ES-I3 (cell line): ENCODE measurements at regions not wholly inside any gene's neighbourhood (a gene's known extent, or its start where the extent isn't known, plus 50 kb on each side); places are given as distances from the start of the nearest gene placed in this dataset.
"Not testable (repeated sequence)": the region's sequence is repeated elsewhere in the genome, so short reads cannot be mapped to it uniquely, and the experiment has no call there.

Source experiments
- H3K36me3 ChIP-seq: 2 replicates; pipeline ENCODE4 v1.6.1; 2013; ENCODE audit warnings: mild to moderate bottlenecking, low read length, control low read depth, moderate library complexity; ENCODE audit not compliant: insufficient read depth
- H3K4me1 ChIP-seq: 2 replicates; pipeline ENCODE4 v1.6.1; 2013; ENCODE audit warnings: mild to moderate bottlenecking, control low read depth, low read length; ENCODE audit not compliant: insufficient read depth
- H3K9ac ChIP-seq: 2 replicates; pipeline ENCODE4 v1.6.1; 2013; ENCODE audit warnings: low read depth, mild to moderate bottlenecking, low read length, moderate library complexity
- H3K9me3 ChIP-seq: 2 replicates; pipeline ENCODE4 v1.6.1; 2013; ENCODE audit warnings: mild to moderate bottlenecking, low read length, moderate library complexity; ENCODE audit not compliant: control insufficient read depth, insufficient read depth

- not testable (repeated sequence) for H3K9me3 ChIP-seq, H3K36me3 ChIP-seq, H3K9ac ChIP-seq, H3K4me1 ChIP-seq
These were observed 240.6 kb downstream of the GOLGA6L6 start for GRCh38 chr15:20301041-20301390.

GRCh38 chr15:20300351-20301040, 241.1 kb downstream of the GOLGA6L6 start:
- H3K9ac ChIP-seq, H3K4me1 ChIP-seq, H3K9me3 ChIP-seq, H3K36me3 ChIP-seq: not testable (repeated sequence)

- H3K9ac ChIP-seq, H3K4me1 ChIP-seq, H3K9me3 ChIP-seq, H3K36me3 ChIP-seq: not testable (repeated sequence)
These were observed 243.9 kb downstream of the GOLGA6L6 start for GRCh38 chr15:20297603-20298123.

GRCh38 chr15:20296261-20296660, 245.3 kb downstream of the GOLGA6L6 start:
- H3K9ac ChIP-seq, H3K9me3 ChIP-seq, H3K4me1 ChIP-seq, H3K36me3 ChIP-seq: not testable (repeated sequence)

- Histone ChIP-seq H3K9me3 (no peaks in the 10 kb centered on the region), H3K9ac (no peak overlapping the region), H3K36me3 (no peaks in the 10 kb centered on the region), H3K4me1 (no peaks in the 10 kb centered on the region)
These were observed 246.3 kb downstream of the GOLGA6L6 start for GRCh38 chr15:20295238-20295811.

- Histone ChIP-seq H3K36me3 (no peaks in the 10 kb centered on the region), H3K9me3 (no peaks in the 10 kb centered on the region), H3K9ac (no peak overlapping the region), H3K4me1 (no peaks in the 10 kb centered on the region)
These were observed 246.9 kb downstream of the GOLGA6L6 start for GRCh38 chr15:20294651-20295237.

GRCh38 chr15:20292422-20293005, 249.1 kb downstream of the GOLGA6L6 start:
- not testable (repeated sequence) for H3K4me1 ChIP-seq, H3K9ac ChIP-seq, H3K36me3 ChIP-seq, H3K9me3 ChIP-seq

- not testable (repeated sequence) for H3K9me3 ChIP-seq, H3K9ac ChIP-seq, H3K36me3 ChIP-seq, H3K4me1 ChIP-seq
These were observed 250.0 kb downstream of the GOLGA6L6 start for GRCh38 chr15:20291616-20292015.

GRCh38 chr15:20290606-20291005, 251.0 kb downstream of the GOLGA6L6 start:
- not testable (repeated sequence) for H3K36me3 ChIP-seq, H3K9ac ChIP-seq, H3K4me1 ChIP-seq, H3K9me3 ChIP-seq

- H3K4me1 ChIP-seq, H3K36me3 ChIP-seq, H3K9ac ChIP-seq, H3K9me3 ChIP-seq: not testable (repeated sequence)
These were observed 252.0 kb downstream of the GOLGA6L6 start for GRCh38 chr15:20289538-20290103.

- H3K9me3 ChIP-seq, H3K36me3 ChIP-seq: not testable (repeated sequence)
These were observed 252.6 kb downstream of the GOLGA6L6 start for GRCh38 chr15:20288800-20289537.

GRCh38 chr15:20286559-20286958, 255.0 kb downstream of the GOLGA6L6 start:
- not testable (repeated sequence) for H3K4me1 ChIP-seq, H3K36me3 ChIP-seq, H3K9ac ChIP-seq, H3K9me3 ChIP-seq

More at GRCh38 chr15:20288800-20289537, 252.6 kb downstream of the GOLGA6L6 start:
- H3K9ac ChIP-seq, H3K4me1 ChIP-seq: not testable (repeated sequence)

GRCh38 chr15:20285696-20286300, 255.8 kb downstream of the GOLGA6L6 start:
- not testable (repeated sequence) for H3K9ac ChIP-seq, H3K36me3 ChIP-seq, H3K4me1 ChIP-seq, H3K9me3 ChIP-seq

GRCh38 chr15:20284891-20285535, 256.6 kb downstream of the GOLGA6L6 start:
- H3K9ac ChIP-seq, H3K36me3 ChIP-seq, H3K9me3 ChIP-seq, H3K4me1 ChIP-seq: not testable (repeated sequence)
